Pancreas (tissue), 10 donors: ENCODE measurements at regions not wholly inside any gene's neighbourhood (a gene's known extent, or its start where the extent isn't known, plus 50 kb on each side); places are given as distances from the start of the nearest gene placed in this dataset.

Experiments used
- ATAC-seq, 4 donors: fragments of 200-7000 bp; cut with Tn5 transposase; one replicate each; pipeline versions ENCODE4 v1.8.0 to v1.9.1; 2020; ENCODE audit warnings: mild to moderate bottlenecking in 4 of 4, moderate library complexity in 4 of 4
- DNase-seq, 6 donors: peaks; one replicate each; pipeline ENCODE4 v3.0.0-alpha.2; 2020
- FAIRE-seq: peaks from 2 replicates; lab custom pipeline; 2012; peaks lifted over from hg19 to GRCh38; lab: Jason Lieb, UNC
- H3K27ac ChIP-seq, 4 donors: fragments of 200-600 bp; sonication (generic); 1 replicate in 3 of 4; 2 replicates in 1 of 4; pipeline versions ENCODE4 v1.5.0 to v1.8.0; 2020
- H3K27me3 ChIP-seq, 4 donors: fragments of 200-600 bp; one replicate each; pipeline ENCODE4 v1.8.0; 2021
- H3K36me3 ChIP-seq, 3 donors: fragments of 200-600 bp; sonication (generic) in 1 of 3; one replicate each; pipeline versions ENCODE4 v1.5.0 to v1.8.0; 2020 to 2021
- H3K4me1 ChIP-seq, 3 donors: fragments of 200-600 bp; one replicate each; pipeline ENCODE4 v1.8.0; 2021
- H3K4me3 ChIP-seq, 4 donors: fragments of 200-600 bp; sonication (generic) in 2 of 4; one replicate each; pipeline versions ENCODE4 v1.5.0 to v1.8.0; 2020 to 2021
- H3K9me3 ChIP-seq, 4 donors: fragments of 200-600 bp; one replicate each; pipeline ENCODE4 v1.8.0; 2021
- CTCF ChIP-seq, 4 donors: fragments of 200-600 bp; sonication (generic) in 3 of 4; IDR thresholded peaks; one replicate each; pipeline versions ENCODE4 v1.5.0 to v1.8.0; 2021; ENCODE audit warnings: antibody characterized with exemption in 4 of 4
- WGBS, 2 donors: extraction: QIAGEN DNeasy Blood & Tissue Kit; methylation state at CpG; one replicate each; pipeline ENCODE4 v1.1.7; 2013; 5-methylcytosine and 5-hydroxymethylcytosine counted together
- intact Hi-C, 3 donors: fragments of 100-400 bp; cut with DNase I; formaldehyde crosslinking; loops; one replicate each; pipeline versions ENCODE4 v1.11.1 to v1.14.2; 2022
- donor health status: healthy with polysubstance abuse.
- donor health status: DM: no; HTN: no; CAD: no; lungs with moderate emphysema.
- donor health status: DM: no; HTN: no; CAD: no.
- donor health status: control.
- donor health status: control.
- donor health status: Bipolar disorder and iron deficiency.
- donor health status: DM: yes; HTN: yes; CAD: no.
- donor health status: DM: no; HTN: no; CAD: no.
- donor health status: DM: no; HTN: no; CAD: no.
- donor health status: DM: yes; HTN: yes; CAD: no.

- DNase-seq (no peak), FAIRE-seq (no peak), ATAC-seq (no peak)
- 84 to 93% methylated on average over 2 of the region's 2 CpGs for whole genome bisulfite sequencing, 2 donors
- intact Hi-C loops: no loop called here
- Histone ChIP-seq H3K4me3 (no peak overlapping the region), H3K4me1 (no peaks in the 10 kb centered on the region), H3K27me3 (no peaks in the 10 kb centered on the region), H3K27ac (no peak overlapping the region), H3K9me3 (no peaks in the 10 kb centered on the region), H3K36me3 (no peaks in the 10 kb centered on the region)
- no peak for TF ChIP-seq CTCF (IDR thresholded peaks at IDR 0.05)
Measured at GRCh38 chr12:76688631-76689030, 75.3 kb upstream of the ZDHHC17 start.

GRCh38 chr12:76690921-76691700 lies 72.8 kb upstream of the ZDHHC17 start:
- ATAC-seq (no peak), DNase-seq (no peak), FAIRE-seq (no peak)
- intact Hi-C loops: no loop called here
- Histone ChIP-seq H3K4me3 (no peak overlapping the region), H3K4me1 (no peaks in the 10 kb centered on the region), H3K36me3 (no peaks in the 10 kb centered on the region), H3K9me3 (no peaks in the 10 kb centered on the region), H3K27ac (no peak overlapping the region), H3K27me3 (no peaks in the 10 kb centered on the region)
- no peak for TF ChIP-seq CTCF (IDR thresholded peaks at IDR 0.05)
- 90 to 92% methylated on average over 6 of the region's 6 CpGs for WGBS, 2 donors

GRCh38 chr12:76692846-76693245 lies 71.1 kb upstream of the ZDHHC17 start:
- DNase-seq: no peak
- TF ChIP-seq CTCF (IDR thresholded peaks at IDR 0.05): no peak
- Histone ChIP-seq H3K4me1 (no peaks in the 10 kb centered on the region), H3K36me3 (no peaks in the 10 kb centered on the region), H3K9me3 (no peaks in the 10 kb centered on the region), H3K4me3 (no peak overlapping the region), H3K27me3 (no peaks in the 10 kb centered on the region), H3K27ac (no peak overlapping the region)
- no peak for ATAC-seq
- WGBS, 2 donors: 77 to 88% methylated on average over 3 of the region's 3 CpGs
- FAIRE-seq: no peak
- intact Hi-C loops: no loop called here

- Histone ChIP-seq H3K36me3 (no peaks in the 10 kb centered on the region), H3K9me3 (no peaks in the 10 kb centered on the region), H3K27ac (no peak overlapping the region), H3K4me3 (no peak overlapping the region), H3K27me3 (no peaks in the 10 kb centered on the region), H3K4me1 (no peaks in the 10 kb centered on the region)
- peak in 2 of 6 donors; percentile 19 to 26 for DNase-seq
- intact Hi-C loops: no loop called here
- no peak for FAIRE-seq
- TF ChIP-seq CTCF (IDR thresholded peaks at IDR 0.05): no peak
- 74 to 80% methylated on average over 7 of the region's 7 CpGs for WGBS, 2 donors
- ATAC-seq: no peak
Measured at GRCh38 chr12:76694369-76694768, 69.5 kb upstream of the ZDHHC17 start.

- FAIRE-seq: no peak
- no peaks in the 10 kb centered on the region for H3K36me3 ChIP-seq
- intact Hi-C loops: no loop called here
Measured at GRCh38 chr12:76696186-76696585, 67.7 kb upstream of the ZDHHC17 start.

More at GRCh38 chr12:76696186-76696585, 67.7 kb upstream of the ZDHHC17 start:
- no peak for TF ChIP-seq CTCF (IDR thresholded peaks at IDR 0.05)
- H3K4me1 ChIP-seq: no peaks in the 10 kb centered on the region
- no peak for DNase-seq
- H3K4me3 ChIP-seq: no peak overlapping the region
- no peaks in the 10 kb centered on the region for H3K9me3 ChIP-seq
- H3K27ac ChIP-seq: no peak overlapping the region
- WGBS, 2 donors: 85 to 91% methylated on average over 4 of the region's 4 CpGs
- no peaks in the 10 kb centered on the region for H3K27me3 ChIP-seq
- no peak for ATAC-seq
